ENCODE measurements at regions not wholly inside any gene's neighbourhood (a gene's known extent, or its start where the extent isn't known, plus 50 kb on each side); places are given as distances from the start of the nearest gene placed in this dataset.

DNA sequence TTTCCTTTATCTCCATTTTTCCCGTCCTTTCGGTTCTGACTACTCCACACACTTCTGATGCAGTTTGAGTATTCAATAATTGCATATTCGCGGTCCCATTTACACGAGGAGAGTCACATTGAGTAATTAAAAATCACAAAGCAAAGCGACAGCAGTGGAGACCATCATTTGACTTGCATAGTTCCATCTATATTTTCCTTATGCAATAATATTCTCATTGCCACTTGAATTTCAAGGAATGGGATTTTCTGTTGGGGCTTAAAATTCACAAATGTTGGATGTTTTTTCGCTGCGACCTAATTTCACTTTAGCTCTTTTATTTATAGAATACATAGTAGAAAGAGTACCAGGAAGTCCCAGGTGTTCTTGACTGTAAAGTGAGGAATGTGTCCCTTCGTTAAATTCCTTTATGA, 186.8 kb downstream of the ZEB2 start:
- no peak for DNase-seq (ENCODE audit: low spot score)

DNA sequence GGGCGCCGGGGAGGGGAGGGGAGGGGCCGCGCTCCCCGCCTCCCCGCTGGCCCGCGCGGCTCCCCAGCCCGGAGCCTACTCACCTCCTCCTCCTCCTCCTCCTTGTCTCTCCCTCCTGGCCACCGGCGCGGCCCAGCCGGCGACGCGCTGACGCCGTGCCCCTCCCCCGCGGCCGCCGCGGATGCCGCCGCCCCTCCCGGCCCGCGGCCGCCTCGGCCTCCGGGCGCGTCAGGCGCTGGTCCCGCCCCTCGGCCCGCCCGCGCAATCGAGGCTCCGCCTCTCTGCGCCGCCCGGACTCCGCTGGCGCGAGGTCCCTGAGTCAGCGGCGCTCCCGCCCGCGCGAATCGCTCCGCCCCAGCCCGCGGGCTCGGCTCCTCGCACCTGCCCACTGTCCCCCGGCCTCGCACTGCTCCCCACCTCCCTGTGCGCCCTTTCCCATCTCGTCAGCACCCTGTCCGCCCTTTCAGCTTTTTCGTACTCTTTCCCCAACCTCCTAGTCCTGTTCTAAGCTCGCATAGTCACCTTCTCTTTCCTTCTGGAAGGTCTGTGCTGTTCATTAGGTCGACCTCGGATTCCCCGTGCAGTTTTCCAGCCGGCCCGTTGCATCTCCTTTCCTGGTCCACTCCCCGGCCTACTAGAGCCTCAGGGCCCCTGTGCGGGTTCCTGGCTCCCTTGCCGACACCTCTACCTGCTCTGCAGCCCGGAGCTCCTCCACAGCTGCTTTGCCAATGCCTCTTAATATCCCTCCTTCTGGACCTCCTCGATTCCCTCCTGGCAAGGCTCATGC, 187.4 kb downstream of the ZEB2 start:
- DNase-seq (ENCODE audit: low spot score) = peak; percentile 95

DNA sequence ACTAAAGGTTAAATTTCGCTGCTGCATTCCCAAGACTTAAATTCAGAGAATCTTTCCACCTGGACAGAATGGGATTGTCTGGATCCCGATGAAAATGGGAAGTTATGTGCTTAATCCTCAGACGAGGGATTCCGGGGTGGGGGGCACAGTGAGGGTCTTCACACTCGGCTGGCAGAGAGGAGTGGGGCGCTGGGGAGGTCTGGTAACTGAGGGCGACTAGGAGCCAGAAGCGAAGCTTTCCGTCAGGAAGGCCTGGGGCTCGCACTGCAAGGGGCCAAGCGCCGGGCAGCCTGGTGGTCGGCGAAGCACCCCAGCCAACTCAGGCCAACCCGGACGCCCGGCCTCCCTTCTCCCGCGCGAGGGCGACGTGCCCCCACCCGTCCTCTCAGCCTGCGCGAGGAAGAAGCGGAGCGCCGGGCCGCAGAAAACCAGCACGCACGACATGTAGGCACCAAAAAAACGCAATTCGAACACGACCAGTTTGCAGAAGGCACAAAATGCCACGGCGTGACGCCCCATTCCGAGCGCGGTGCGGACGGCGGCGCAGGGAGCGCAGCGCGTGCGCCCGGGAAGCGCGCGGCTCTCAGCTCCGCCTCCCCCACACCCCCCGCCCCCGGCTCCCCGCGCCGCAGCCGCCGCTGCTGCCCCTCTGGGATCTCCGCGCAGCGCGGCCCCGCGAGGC, 188.1 kb downstream of the ZEB2 start:
- DNase-seq (ENCODE audit: low spot score) = peak; percentile 39

DNA sequence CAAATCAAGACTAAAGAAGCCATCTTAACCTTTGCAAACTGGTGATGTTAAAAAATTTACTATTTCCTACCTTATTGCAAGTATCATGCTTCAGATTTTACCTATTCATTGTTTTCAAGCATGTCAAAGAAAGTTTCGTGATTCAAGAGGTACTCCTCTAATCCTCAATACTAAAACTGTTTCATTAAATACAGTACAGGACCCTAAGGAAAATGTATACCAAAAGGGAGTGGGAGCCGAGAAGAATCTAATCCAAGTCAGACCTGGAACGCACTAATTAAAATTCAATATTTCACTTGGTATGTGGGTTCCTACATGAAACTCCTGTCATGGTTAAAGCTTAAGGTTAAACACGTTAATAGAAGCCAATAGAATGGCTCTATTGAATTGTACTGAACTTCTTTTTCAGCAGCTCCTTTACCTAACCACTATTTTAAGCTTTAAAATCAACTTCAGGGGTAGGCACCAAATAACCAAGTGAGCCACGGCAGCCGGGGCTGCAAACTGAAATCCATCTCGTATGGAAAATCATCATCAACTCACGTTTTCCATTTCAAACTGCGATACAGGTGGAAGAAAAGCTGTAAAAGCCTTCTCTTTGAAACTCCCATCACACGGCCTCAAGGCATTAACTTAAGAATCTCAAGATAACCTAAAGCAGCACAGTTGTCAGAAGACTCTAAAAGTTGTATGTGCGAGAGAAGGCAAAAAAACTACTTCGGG, 188.8 kb downstream of the ZEB2 start:
- DNase-seq (ENCODE audit: low spot score) = no peak

DNA sequence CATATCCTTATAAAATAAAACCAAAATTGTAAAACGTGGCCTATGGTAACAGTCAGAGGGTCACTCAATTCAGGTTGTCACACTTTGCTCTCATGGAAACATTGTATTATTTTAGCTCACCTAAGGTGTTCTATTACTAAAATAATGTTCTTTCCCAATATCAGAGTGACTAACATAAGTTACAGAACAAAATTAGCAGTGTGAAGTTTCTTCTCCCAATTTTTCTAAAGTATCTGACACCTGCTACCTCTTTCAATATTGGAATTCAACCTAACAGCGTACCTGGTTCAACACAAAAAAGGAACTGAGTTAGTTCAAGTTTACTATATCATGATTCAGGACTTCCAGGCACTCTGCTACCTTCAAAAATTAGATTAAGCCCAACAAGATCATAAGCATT, 190.4 kb downstream of the ZEB2 start:
- DNase-seq (ENCODE audit: low spot score) = no peak

DNA sequence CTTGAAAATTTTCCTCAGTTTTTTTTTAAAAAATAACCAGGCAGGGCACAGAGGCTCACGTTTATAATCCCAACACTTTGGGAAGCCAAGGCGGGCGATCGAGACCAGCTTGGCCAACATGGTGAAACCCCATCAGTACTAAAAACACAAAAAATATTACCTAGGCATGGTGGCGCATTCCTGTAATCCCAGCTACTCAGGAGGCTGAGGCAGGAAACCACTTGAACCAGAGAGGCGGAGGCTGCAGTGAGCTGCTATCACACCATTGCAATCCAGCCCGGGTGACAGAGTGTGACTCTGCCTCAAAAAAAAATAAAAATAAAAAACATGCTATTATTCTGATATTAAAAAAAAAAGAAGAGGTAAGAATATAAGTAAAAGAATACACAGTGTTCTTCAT, 191.0 kb downstream of the ZEB2 start:
- DNase-seq (ENCODE audit: low spot score) = no peak

DNA sequence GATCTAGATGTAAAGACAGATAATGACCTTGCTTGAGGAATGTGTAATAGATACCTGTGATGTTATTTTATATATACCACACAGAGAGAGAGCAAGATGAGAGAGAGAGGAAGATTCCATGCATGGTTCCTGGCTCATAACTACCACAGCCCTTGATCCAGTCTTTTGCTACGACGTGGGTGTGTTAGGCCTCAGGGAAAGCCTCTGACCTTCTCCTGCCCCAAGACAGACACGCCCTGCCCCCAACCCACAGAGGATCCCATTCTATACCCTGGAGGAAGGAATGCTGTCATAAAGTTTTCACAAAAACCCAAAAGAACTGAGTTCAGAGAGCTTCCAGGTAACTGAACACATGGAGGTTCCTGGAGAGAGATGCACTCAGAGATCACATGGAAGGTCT, 193.1 kb downstream of the ZEB2 start:
- DNase-seq (ENCODE audit: low spot score) = no peak

DNA sequence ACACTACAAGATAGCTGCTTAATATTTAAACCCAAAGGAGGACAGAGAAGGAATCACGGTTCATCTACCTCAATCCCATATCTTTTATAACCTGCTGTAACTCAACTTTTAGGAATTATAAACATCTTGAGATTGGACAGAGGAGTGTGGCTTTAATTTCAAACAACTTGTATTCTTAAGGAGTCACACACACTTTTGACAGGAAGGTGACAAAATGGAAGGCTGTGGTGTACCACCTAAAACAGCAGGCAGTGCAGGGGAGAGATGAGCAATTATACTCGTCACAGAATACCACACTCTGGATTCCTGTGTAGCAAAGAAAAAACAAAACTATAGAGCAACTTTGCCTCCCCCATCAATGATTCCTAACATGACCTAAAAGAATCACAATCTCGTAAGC, 194.8 kb downstream of the ZEB2 start:
- no peak for DNase-seq (ENCODE audit: low spot score)

DNA sequence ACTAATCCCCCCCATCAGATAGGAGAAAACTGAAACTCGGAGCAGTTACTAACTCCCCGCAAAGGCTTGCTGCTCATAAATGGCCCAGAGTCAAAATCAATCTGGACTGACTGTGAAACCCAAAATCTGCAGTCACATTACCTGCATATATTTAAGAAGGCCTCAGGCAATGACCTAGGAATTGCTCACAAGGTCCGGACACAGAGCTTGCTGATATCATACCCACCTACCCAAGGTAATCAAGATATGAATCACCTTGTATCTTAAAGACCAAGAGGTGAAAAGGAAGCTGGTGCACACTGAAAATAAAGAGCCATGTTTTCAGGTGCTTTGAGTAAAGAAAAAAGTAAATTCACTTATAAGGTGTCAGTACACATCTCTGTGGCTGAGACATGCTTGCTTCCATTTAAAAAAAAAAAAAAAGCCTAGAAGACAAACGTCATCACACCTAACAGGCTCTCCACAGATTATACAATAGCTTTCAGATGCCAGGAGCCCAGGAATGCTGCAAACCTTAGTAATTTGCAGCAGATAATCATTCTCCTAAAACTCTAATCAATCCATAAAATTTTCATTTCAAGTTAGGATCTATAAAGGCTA, 195.4 kb downstream of the ZEB2 start:
- DNase-seq (ENCODE audit: low spot score) = no peak

DNA sequence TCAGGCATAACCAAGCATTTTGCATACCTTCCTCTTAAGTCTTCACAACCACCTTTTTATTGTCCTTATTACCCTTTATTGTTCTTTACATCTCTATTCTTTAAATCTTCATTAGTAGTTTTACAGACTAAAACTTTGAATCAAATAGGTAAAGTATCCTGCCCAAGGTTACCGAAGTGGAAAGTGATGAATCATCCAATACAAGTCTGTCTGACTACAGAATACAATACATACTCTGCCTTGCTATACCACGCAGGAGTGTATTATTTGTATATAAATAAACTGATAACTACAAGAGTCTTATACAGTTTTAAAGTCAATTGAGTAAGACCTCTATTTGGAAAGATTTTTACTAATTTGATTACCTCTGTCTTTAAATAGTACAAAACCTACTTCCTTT, 196.0 kb downstream of the ZEB2 start:
- no peak for DNase-seq (ENCODE audit: low spot score)

DNA sequence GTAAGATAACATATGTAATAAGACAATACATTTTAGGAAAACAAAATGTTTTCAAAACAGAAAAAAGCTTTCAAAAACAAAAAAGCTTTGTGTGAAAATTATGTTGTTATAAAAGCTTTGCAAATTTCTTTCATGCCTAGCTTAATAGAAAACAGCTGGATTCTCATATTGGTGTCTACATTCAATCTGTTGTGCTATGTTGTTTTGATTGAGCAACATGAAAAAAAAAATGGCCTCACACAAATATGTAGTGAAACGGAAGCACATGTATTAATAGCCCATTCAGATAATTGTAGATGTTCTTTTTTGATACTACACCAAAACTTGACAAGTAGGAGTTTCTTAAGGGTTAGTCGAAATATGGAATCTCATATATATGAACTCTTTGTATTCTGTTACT, 197.5 kb downstream of the ZEB2 start:
- no peak for DNase-seq (ENCODE audit: low spot score)

DNA sequence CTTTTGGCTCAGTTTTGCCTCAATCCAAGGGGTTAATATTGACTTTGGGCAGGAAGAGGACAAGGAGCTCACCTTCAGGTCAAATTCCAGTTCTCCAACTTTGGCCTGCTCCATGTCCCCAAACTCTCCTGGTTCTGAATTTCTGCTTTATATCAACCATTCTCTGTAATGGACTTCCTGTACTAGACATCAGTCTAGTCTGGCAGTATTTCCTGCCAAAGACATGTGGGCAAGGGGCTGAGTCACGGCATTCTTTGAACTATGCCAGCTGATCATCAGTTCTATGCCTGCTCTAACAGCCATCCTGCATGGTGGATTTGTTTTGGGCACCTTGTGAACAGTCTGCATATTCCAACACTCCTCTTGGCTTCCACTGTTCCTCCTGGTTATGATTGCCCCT, 199.4 kb downstream of the ZEB2 start:
- DNase-seq (ENCODE audit: low spot score) = no peak

DNA sequence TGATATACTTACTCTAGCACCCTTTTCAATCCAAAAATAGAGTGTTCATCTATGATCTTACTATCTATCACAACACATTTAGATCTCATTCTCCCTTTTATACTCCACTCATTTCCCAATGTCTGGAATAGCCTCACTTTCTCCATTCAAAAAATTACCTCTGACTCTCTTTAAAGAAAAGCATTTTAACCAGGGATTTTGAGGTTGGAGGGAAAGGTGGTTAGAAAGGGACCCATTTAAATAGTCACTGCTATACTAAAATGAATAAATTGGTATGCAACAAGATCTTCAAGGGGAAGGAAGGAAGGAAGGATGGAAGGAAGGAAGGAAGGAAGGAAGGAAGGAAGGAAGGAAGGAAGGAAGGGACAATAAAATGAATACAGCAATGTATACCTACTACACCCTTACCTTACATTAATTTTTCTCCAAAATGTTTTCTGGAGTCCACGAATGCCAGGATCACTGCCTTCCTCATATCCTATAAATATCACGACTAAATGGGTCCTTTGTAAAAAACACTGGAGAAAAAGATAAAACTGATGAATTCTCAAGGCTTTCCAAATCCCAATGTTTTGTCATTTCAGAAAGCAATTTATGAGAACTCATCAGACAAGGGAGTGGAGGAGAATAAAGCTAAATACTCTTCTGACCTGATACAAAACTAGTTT, 202.7 kb downstream of the ZEB2 start:
- no peak for DNase-seq (ENCODE audit: low spot score)

DNA sequence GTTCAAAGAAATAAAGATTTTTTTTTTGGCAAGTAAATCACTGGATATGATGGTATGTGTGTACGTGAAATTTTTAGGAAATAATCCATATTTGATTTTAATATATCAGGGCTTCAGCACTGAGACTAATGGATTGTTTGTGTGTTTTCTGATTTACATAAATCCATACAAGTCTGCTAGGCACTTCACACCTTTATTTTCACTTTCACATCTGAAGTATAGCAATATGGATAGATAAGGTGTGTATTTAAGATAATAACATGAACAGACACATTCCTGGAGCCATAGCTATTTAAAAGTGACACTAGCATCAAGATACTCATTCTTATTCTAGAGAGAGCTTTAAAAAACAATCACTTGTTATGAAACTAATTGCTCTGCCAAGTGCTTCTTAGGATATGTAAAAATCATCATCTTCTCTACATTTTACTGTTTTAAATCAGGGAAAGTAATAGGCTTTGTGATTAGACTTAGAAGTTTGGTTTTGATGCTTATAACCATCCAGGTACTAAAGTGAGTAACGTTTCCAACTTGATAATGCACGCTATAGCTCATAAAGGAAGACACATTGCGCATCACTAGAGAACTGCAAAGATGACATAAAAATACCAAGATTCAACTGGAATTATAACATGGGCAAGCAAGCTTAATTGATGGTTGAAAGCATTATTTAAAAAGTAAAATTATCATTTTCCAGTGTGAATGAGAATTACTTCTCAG, 208.9 kb downstream of the ZEB2 start:
- no peak for DNase-seq (ENCODE audit: low spot score)

DNA sequence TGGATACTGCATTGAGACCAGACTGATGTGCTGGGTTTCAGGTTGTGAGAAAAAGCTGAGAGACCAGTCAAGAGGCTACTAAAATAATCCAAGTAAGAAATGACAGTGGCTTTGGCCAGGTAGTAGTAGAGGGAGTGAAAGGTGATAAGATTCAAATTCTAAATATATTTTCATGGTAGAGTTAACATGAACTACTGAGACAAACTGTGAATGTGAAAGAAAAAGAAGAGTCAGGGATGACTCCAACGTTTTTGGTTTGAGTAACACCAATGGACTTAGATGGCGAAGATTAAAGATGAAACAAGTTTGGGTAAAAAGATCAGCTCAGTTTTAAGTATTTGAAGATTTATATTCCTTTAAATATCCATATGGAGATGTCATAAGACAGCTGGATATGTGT, 209.4 kb downstream of the ZEB2 start:
- no peak for DNase-seq (ENCODE audit: low spot score)

DNA sequence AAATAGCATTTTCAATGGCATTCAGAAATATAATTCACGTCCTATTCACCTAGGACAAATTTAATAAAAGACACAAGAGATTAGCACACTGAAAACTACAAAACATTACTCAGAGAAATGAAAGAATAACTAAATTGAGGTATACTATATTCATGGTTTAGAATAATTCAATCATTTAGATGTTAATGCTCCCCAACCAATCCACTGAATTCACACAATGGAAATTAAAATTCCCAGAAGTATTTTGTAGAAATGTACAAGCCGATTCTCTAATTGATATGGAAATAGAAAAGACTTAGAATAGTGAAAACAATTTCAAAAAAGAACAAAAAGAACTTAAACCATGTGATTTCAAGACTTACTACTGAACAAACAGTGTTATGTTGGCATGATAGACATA, 212.2 kb downstream of the ZEB2 start:
- DNase-seq (ENCODE audit: low spot score) = no peak

DNA sequence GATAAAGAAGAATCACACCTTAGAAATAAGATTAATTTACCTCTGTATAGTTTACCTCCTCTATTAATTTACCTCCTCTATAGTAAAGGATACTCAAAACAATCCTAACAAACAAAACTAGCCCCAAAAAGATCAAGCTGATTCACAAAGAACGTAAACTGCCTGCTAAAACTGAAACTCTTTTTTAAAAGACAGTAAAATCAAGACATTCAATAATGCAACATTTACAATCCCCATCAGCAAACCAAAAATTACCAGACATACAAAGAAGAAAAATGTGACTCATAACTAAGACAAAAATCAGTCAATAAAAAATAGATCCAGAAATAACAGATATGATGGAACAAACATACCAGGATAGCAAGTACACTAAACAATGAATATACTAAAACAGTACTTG, 215.7 kb downstream of the ZEB2 start:
- no peak for DNase-seq (ENCODE audit: low spot score)

DNA sequence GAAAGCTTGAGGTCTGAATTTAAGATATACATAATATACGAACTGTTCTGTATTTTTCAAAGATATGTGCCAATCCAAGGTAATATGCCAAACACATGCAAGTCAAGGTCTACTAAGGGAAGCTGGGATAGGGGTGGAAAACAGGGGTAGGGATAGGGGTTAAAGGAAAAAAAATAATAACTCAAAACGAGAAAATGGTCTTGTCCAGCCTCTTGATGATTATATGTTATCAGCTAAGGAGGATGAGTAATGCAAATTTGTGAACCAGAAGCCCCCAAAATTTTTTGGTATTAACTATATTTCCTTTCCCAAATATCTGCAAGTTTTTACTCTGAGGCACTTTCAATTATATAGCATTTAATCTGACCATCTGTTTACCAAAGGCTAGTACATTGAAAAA, 219.3 kb downstream of the ZEB2 start:
- DNase-seq (ENCODE audit: low spot score) = no peak

DNA sequence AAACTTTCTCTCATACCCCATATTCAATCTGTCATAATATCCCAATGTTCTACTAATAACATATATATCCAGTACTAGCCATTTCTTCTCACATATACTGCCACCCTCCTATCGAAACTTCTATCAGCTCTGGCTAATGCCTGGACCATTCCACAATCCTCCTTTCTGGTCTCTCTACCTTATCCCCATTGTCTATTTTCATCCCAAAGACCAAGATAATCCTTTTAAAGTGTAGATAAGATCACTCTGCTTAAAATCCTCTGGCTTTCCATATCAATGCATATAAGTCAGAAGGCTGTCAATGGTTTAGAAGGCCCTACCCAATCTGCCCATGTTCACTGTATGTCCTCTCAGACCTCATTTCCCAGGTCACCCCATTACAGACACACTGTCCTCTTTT, 229.6 kb downstream of the ZEB2 start:
- DNase-seq (ENCODE audit: low spot score) = no peak

DNA sequence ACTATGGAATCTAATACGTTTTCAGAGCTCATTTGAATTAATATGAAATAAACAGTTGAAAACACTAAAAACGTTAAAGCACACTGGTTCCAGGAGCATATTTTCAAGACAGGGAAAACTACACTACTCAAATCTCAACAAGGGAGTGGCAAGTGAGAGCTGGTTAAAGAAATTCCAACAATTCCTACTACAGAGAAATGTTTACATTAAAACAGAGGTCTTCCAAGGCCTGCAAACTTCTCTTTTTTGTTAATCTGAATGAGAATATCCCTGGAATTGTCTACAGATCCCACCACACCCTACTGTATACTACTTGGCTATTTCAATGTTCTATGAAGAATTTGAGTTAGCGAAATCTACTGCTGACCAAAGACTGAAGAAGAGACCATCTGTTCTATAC, 231.5 kb downstream of the ZEB2 start:
- no peak for DNase-seq (ENCODE audit: low spot score)

DNA sequence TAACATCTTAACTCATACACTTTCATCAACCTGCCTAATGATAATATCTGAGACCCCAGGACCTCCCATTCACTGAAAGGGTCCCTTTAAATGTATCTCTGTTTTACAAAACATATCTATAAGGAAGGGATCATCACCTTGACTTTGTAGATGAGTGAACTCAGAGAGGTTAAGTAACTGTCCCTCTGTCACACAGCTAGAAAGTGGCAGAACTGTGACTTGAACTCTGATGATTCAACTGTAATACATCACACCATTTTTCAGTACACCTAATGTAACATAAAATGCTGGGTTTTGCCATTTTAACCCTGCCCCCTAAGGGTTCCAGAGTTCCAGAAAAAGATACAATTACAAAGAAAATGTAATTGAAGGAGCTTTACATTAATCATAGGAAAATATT, 234.6 kb downstream of the ZEB2 start:
- no peak for DNase-seq (ENCODE audit: low spot score)

DNA sequence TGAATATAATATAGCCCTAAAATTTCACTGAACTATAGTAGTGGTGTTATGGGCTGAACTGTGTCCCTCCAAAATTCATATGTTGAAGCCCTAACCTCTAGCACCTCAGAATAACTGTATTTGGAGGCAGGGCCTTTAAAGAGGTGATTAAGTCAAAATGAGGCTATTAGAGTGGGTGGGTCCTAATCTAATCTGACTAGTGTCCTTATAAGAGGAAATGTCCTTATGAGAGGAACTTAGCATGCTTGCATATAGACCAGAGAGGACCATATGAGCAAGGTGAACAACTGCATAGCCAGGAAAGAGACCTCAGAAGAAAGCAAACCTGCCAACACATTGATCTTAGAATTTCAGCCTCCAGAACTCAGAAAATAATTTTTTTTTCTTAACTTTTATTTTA, 238.4 kb downstream of the ZEB2 start:
- DNase-seq (ENCODE audit: low spot score) = no peak
